ENCODE measurements at regions not wholly inside any gene's neighbourhood (a gene's known extent, or its start where the extent isn't known, plus 50 kb on each side); places are given as distances from the start of the nearest gene placed in this dataset.

- TF ChIP-seq, protein P1, sequence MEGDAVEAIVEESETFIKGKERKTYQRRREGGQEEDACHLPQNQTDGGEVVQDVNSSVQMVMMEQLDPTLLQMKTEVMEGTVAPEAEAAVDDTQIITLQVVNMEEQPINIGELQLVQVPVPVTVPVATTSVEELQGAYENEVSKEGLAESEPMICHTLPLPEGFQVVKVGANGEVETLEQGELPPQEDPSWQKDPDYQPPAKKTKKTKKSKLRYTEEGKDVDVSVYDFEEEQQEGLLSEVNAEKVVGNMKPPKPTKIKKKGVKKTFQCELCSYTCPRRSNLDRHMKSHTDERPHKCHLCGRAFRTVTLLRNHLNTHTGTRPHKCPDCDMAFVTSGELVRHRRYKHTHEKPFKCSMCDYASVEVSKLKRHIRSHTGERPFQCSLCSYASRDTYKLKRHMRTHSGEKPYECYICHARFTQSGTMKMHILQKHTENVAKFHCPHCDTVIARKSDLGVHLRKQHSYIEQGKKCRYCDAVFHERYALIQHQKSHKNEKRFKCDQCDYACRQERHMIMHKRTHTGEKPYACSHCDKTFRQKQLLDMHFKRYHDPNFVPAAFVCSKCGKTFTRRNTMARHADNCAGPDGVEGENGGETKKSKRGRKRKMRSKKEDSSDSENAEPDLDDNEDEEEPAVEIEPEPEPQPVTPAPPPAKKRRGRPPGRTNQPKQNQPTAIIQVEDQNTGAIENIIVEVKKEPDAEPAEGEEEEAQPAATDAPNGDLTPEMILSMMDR (IDR thresholded peaks at IDR 0.05) = no peak
- no peak for TF ChIP-seq ZFX (IDR thresholded peaks at IDR 0.05; ENCODE audit: borderline replicate concordance)
Measured at GRCh38 chr13:62710787-62711186, 1295.1 kb upstream of the PCDH20 start.

Data from 22Rv1 (cell line).